GM19240 (cell line): ENCODE measurements at regions not wholly inside any gene's neighbourhood (a gene's known extent, or its start where the extent isn't known, plus 50 kb on each side); places are given as distances from the start of the nearest gene placed in this dataset.

Experiments
- DNase-seq: peaks from one replicate; pipeline ENCODE4 v3.0.0; 2011; ENCODE audit warnings: low spot score; ENCODE audit not compliant: insufficient read length

GRCh38 chr2:8260213-8260612 is 421.6 kb upstream of the ID2 start:
- no peak for DNase-seq

- DNase-seq: no peak
These were observed 418.0 kb upstream of the ID2 start for GRCh38 chr2:8263901-8264300.

- no peak for DNase-seq
These were observed 416.9 kb upstream of the ID2 start for GRCh38 chr2:8264981-8265380.

GRCh38 chr2:8265476-8266226 is 416.2 kb upstream of the ID2 start:
- DNase-seq: no peak

GRCh38 chr2:8266563-8266962 is 415.3 kb upstream of the ID2 start:
- no peak for DNase-seq

GRCh38 chr2:8267048-8267447 is 414.8 kb upstream of the ID2 start:
- no peak for DNase-seq

- DNase-seq: no peak
These were observed 414.1 kb upstream of the ID2 start for GRCh38 chr2:8267721-8268120.

GRCh38 chr2:8268172-8268783 is 413.6 kb upstream of the ID2 start:
- no peak for DNase-seq

GRCh38 chr2:8270699-8271098 is 411.2 kb upstream of the ID2 start:
- no peak for DNase-seq

- no peak for DNase-seq
These were observed 410.4 kb upstream of the ID2 start for GRCh38 chr2:8271461-8271860.

GRCh38 chr2:8276026-8276425 is 405.8 kb upstream of the ID2 start:
- DNase-seq: no peak

- no peak for DNase-seq
These were observed 403.8 kb upstream of the ID2 start for GRCh38 chr2:8277921-8278571.

- DNase-seq: no peak
These were observed 403.0 kb upstream of the ID2 start for GRCh38 chr2:8278709-8279354.

GRCh38 chr2:8279506-8279905 is 402.4 kb upstream of the ID2 start:
- DNase-seq: no peak

- no peak for DNase-seq
These were observed 400.6 kb upstream of the ID2 start for GRCh38 chr2:8281234-8281633.

- no peak for DNase-seq
These were observed 399.7 kb upstream of the ID2 start for GRCh38 chr2:8281950-8282857.

- DNase-seq: no peak
These were observed 399.0 kb upstream of the ID2 start for GRCh38 chr2:8282858-8283252.

- no peak for DNase-seq
These were observed 396.8 kb upstream of the ID2 start for GRCh38 chr2:8285081-8285480.

- DNase-seq: no peak
These were observed 396.0 kb upstream of the ID2 start for GRCh38 chr2:8285898-8286297.

GRCh38 chr2:8288206-8288605 is 393.6 kb upstream of the ID2 start:
- DNase-seq: no peak

GRCh38 chr2:8289111-8289510 is 392.7 kb upstream of the ID2 start:
- DNase-seq: no peak
